ENCODE measurements at regions not wholly inside any gene's neighbourhood (a gene's known extent, or its start where the extent isn't known, plus 50 kb on each side); places are given as distances from the start of the nearest gene placed in this dataset.

DNA sequence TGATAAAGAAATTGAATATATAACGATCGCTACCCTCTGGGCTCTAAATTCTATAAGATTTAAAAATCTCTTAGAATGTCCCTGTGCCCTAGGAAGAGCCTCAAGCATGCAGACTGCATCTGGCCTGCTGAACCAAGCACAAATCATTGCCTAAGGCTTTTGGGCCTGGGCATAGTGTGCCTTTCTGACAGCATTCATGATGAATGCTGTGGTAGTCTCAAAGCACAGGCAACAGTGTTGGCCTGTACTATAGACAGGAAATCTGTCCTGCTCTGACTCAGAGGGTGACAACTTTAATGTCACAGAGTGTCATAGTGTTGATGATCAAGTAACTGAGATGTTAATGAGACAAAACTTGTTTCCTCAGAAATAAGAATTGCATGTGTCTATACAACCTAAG is 717.3 kb downstream of the STIM2 start:
- Histone ChIP-seq H2AFZ (ENCODE audit: low read length) (no peak overlapping the region), H3K27me3 (ENCODE audit: low read length) (no peaks in the 10 kb centered on the region), H3K4me3 (ENCODE audit: low read length) (no peak overlapping the region), H3K4me2 (ENCODE audit: low read depth, low read length, poor library complexity, severe bottlenecking) (no peak overlapping the region), H3K9me3 (ENCODE audit: low read length) (peaks cover 3% of the 10 kb centered on the region; the same call in 1 of the 2 replicates), H3K27ac (ENCODE audit: low read length) (no peak overlapping the region), H3K36me3 (ENCODE audit: insufficient read depth, low read length) (no peaks in the 10 kb centered on the region), H3K9me2 (replicated peaks; ENCODE audit: insufficient read depth, low read length) (no peaks in the 10 kb centered on the region), H4K20me1 (ENCODE audit: insufficient read depth, low read depth, low read length) (no peaks in the 10 kb centered on the region), H3K9ac (ENCODE audit: low read length) (no peak overlapping the region), H3K4me1 (ENCODE audit: low read length) (no peaks in the 10 kb centered on the region), H3K79me2 (ENCODE audit: low read length) (no peaks in the 10 kb centered on the region)
- no peak for DNase-seq

DNA sequence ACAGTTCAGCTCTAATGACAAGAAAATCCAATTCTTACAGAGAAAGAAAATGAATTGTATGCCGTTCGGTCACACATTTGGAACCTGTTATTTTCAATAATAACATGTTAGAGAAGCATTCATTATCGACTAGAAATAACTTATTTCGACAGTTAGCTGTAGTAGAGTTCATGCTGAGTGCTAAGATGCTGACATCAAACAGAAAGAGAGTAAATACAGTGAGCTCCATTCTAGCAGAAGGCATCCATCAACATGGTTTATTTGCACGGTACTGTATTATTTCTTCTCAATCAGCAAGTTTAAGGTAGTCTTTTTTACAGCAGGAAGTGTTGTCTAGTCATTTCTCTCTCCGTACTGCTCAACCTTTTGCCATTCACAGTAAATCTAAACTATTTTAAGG is 732.1 kb downstream of the STIM2 start:
- no peak for DNase-seq
- Histone ChIP-seq H3K4me3 (ENCODE audit: low read length) (no peak overlapping the region), H3K27ac (ENCODE audit: low read length) (no peak overlapping the region), H3K4me2 (ENCODE audit: low read depth, low read length, poor library complexity, severe bottlenecking) (no peak overlapping the region), H2AFZ (ENCODE audit: low read length) (no peak overlapping the region), H3K9ac (ENCODE audit: low read length) (no peak overlapping the region), H3K9me2 (replicated peaks; ENCODE audit: insufficient read depth, low read length) (no peaks in the 10 kb centered on the region; the same call in 1 of the 2 replicates), H3K27me3 (ENCODE audit: low read length) (no peaks in the 10 kb centered on the region), H3K9me3 (ENCODE audit: low read length) (no peaks in the 10 kb centered on the region), H3K36me3 (ENCODE audit: insufficient read depth, low read length) (no peaks in the 10 kb centered on the region), H4K20me1 (ENCODE audit: insufficient read depth, low read depth, low read length) (no peaks in the 10 kb centered on the region), H3K79me2 (ENCODE audit: low read length) (no peaks in the 10 kb centered on the region), H3K4me1 (ENCODE audit: low read length) (no peaks in the 10 kb centered on the region)

DNA sequence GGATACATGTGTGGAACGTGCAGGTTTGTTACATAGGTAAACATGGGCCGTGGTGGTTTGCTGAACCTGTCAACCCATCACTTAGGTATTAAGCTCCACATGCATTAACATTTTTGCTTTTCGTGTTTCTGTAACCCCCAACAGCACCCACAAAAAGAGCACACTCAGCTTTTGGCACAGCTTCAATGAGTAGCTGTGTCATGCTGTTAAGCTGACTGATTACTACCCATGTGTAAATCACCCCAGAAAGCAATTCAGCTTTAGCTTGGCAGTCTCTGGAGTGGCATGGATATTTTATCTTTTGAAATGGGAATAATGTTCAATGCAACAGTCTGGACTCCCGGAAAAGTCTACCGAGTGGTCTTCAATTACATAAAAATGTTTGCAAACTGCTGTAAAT is 734.3 kb downstream of the STIM2 start:
- Histone ChIP-seq H3K9ac (ENCODE audit: low read length) (no peak overlapping the region), H3K27ac (ENCODE audit: low read length) (no peak overlapping the region), H3K27me3 (ENCODE audit: low read length) (no peaks in the 10 kb centered on the region), H2AFZ (ENCODE audit: low read length) (no peak overlapping the region), H3K4me3 (ENCODE audit: low read length) (no peak overlapping the region), H3K9me2 (replicated peaks; ENCODE audit: insufficient read depth, low read length) (no peaks in the 10 kb centered on the region), H3K4me2 (ENCODE audit: low read depth, low read length, poor library complexity, severe bottlenecking) (no peak overlapping the region), H3K36me3 (ENCODE audit: insufficient read depth, low read length) (no peaks in the 10 kb centered on the region), H4K20me1 (ENCODE audit: insufficient read depth, low read depth, low read length) (no peaks in the 10 kb centered on the region), H3K4me1 (ENCODE audit: low read length) (no peaks in the 10 kb centered on the region), H3K9me3 (ENCODE audit: low read length) (no peaks in the 10 kb centered on the region), H3K79me2 (ENCODE audit: low read length) (no peaks in the 10 kb centered on the region)
- no peak for DNase-seq

DNA sequence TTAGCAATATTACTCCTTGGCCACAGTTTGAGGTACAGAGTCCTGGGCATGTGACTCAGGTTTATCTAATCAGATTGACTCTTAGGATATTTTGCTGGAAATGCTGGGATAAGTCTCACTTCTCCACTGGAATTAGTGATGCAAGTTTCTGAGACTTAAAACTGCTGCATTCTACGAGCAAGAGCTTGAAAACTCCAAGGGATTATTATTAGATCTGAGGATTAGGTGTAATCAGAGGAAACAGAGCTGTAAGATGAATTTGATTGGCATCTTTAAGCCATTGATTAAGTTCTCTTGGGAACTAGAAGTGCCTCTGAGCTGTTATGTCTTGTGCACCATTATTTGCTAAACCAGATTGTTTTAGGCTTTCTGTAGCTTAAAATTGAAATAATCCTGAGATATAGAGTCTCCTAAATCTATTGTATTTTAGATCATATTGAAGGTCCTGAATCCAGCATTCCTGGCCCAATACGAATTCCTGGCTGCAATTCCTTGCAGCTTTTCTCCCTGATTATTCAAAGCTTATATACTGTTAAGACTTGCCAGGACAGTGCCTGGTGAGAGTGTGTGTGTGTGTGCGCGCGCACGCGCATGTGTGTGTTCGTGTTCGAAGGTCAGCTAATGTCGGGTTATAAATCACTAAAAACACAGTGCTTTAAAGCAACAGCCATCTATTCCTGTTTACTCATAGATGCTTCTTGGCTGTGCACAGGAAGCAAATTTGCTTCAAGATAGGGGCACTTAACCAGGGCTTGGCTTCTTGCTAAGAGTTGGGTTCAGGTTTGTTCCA is 735.1 kb downstream of the STIM2 start:
- no peak overlapping the region for H3K4me3 ChIP-seq (ENCODE audit: low read length)
- H3K9me2 ChIP-seq (replicated peaks; ENCODE audit: insufficient read depth, low read length) = no peaks in the 10 kb centered on the region
- no peak overlapping the region for H2AFZ ChIP-seq (ENCODE audit: low read length)
- H3K79me2 ChIP-seq (ENCODE audit: low read length) = no peaks in the 10 kb centered on the region
- H3K27me3 ChIP-seq (ENCODE audit: low read length) = no peaks in the 10 kb centered on the region
- no peak for DNase-seq
- H3K9ac ChIP-seq (ENCODE audit: low read length) = no peak overlapping the region
- H3K4me1 ChIP-seq (ENCODE audit: low read length) = no peaks in the 10 kb centered on the region
- no peaks in the 10 kb centered on the region for H3K9me3 ChIP-seq (ENCODE audit: low read length)
- H3K36me3 ChIP-seq (ENCODE audit: insufficient read depth, low read length) = no peaks in the 10 kb centered on the region
- H4K20me1 ChIP-seq (ENCODE audit: insufficient read depth, low read depth, low read length) = no peaks in the 10 kb centered on the region
- no peak overlapping the region for H3K4me2 ChIP-seq (ENCODE audit: low read depth, low read length, poor library complexity, severe bottlenecking)
- no peak overlapping the region for H3K27ac ChIP-seq (ENCODE audit: low read length)

DNA sequence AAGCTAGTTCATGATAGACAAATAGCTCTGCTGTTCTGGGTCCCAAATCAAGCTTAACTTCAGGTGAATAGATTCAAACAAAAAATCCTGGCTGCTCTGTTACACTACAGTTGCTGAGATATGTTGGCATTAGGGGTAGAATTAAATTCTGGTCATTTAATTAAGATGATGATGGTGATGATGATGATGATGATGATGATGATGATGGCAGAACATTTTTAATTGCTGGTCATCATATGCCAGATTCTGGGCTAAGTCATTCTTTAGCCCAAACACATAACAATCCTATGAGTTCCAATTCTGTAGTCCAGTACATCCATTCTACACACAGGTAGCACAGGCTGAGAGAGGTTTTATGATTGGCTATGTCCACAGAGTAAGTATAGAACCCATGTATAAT is 741.5 kb downstream of the STIM2 start:
- H4K20me1 ChIP-seq (ENCODE audit: insufficient read depth, low read depth, low read length) = no peaks in the 10 kb centered on the region
- DNase-seq = no peak
- H3K4me1 ChIP-seq (ENCODE audit: low read length) = no peaks in the 10 kb centered on the region
- H2AFZ ChIP-seq (ENCODE audit: low read length) = no peak overlapping the region
- no peak overlapping the region for H3K4me2 ChIP-seq (ENCODE audit: low read depth, low read length, poor library complexity, severe bottlenecking)
- no peaks in the 10 kb centered on the region for H3K9me2 ChIP-seq (replicated peaks; ENCODE audit: insufficient read depth, low read length)
- no peaks in the 10 kb centered on the region for H3K36me3 ChIP-seq (ENCODE audit: insufficient read depth, low read length)
- no peaks in the 10 kb centered on the region for H3K79me2 ChIP-seq (ENCODE audit: low read length)
- no peaks in the 10 kb centered on the region for H3K27me3 ChIP-seq (ENCODE audit: low read length)
- H3K27ac ChIP-seq (ENCODE audit: low read length) = no peak overlapping the region
- no peak overlapping the region for H3K9ac ChIP-seq (ENCODE audit: low read length)
- no peak overlapping the region for H3K4me3 ChIP-seq (ENCODE audit: low read length)
- no peaks in the 10 kb centered on the region for H3K9me3 ChIP-seq (ENCODE audit: low read length)

DNA sequence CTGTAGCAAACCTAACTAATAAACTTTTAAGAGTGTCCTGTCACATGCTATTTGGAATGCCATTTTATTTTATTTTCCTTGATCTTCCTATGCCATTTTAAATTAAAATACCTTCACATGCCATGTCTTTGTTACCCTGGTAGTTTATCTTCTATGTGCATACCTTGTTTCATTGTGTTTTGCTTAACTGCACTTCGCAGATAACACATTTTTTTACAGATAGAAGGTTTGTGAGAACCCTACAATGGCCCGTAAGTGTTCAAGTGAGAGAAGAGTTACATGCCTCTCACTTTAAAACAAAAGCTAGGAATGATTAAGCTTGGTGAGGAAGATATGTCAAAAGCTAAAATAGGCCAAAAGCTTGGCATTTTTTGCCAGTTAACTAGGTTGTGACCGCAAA is 744.1 kb downstream of the STIM2 start:
- Histone ChIP-seq H3K36me3 (ENCODE audit: insufficient read depth, low read length) (no peaks in the 10 kb centered on the region), H3K27me3 (ENCODE audit: low read length) (no peaks in the 10 kb centered on the region)
- DNase-seq = no peak

DNA sequence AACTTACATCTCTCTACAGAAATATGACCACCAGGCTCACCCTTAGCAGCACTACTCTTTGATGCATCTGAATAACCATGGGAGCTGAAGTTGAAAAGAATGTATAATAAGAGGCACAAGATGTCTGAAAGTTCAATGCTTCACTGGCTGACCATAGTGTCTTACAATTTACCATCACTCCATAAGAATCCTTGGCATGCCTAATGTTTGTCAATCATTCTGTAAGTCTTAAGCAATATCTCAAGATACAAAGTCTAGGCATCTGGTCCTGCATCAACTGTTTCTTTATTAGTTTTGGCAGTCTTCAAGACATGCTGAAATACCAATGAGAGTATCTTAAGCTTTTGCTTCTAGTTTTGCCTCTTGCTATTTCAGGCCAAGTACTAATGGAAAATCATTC is 755.5 kb downstream of the STIM2 start:
- DNase-seq = no peak
- H3K4me2 ChIP-seq (ENCODE audit: low read depth, low read length, poor library complexity, severe bottlenecking) = no peak overlapping the region
- H3K27me3 ChIP-seq (ENCODE audit: low read length) = no peaks in the 10 kb centered on the region

More for the DNA sequence above, 744.1 kb downstream of the STIM2 start:
- Histone ChIP-seq H3K9ac (ENCODE audit: low read length) (no peak overlapping the region), H3K4me1 (ENCODE audit: low read length) (no peaks in the 10 kb centered on the region), H4K20me1 (ENCODE audit: insufficient read depth, low read depth, low read length) (no peaks in the 10 kb centered on the region), H3K4me3 (ENCODE audit: low read length) (no peak overlapping the region), H3K79me2 (ENCODE audit: low read length) (no peaks in the 10 kb centered on the region), H2AFZ (ENCODE audit: low read length) (no peak overlapping the region), H3K27ac (ENCODE audit: low read length) (no peak overlapping the region), H3K9me2 (replicated peaks; ENCODE audit: insufficient read depth, low read length) (0 out of 2 replicates have a peak, but pooled peaks cover 4% of the 10 kb centered on the region), H3K9me3 (ENCODE audit: low read length) (no peaks in the 10 kb centered on the region), H3K4me2 (ENCODE audit: low read depth, low read length, poor library complexity, severe bottlenecking) (no peak overlapping the region)

DNA sequence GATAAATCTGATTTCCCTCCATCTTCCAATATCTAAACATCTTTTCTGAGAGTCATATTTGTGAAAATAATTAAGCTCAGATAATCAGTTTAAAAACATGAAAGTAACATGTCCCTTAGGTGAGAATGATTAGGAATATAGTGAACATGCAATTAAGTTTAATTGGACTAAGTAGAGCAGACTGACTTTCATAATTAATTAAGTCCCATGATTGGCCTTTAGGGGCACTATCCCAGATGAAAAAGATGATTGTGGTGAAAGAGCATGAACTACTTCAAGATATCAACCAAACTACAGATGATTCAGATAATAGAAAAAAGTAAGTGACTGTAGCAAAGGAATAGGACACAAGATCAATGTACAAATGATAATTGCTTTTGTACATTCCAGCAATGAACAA is 758.8 kb downstream of the STIM2 start:
- Histone ChIP-seq H4K20me1 (ENCODE audit: insufficient read depth, low read depth, low read length) (no peaks in the 10 kb centered on the region), H3K79me2 (ENCODE audit: low read length) (no peaks in the 10 kb centered on the region), H3K4me1 (ENCODE audit: low read length) (no peaks in the 10 kb centered on the region), H3K27me3 (ENCODE audit: low read length) (no peaks in the 10 kb centered on the region), H3K27ac (ENCODE audit: low read length) (no peak overlapping the region), H3K9me2 (replicated peaks; ENCODE audit: insufficient read depth, low read length) (0 out of 2 replicates have a peak, but pooled peaks cover 3% of the 10 kb centered on the region), H3K9me3 (ENCODE audit: low read length) (no peaks in the 10 kb centered on the region; the same call in 1 of the 2 replicates), H3K36me3 (ENCODE audit: insufficient read depth, low read length) (no peaks in the 10 kb centered on the region), H3K4me2 (ENCODE audit: low read depth, low read length, poor library complexity, severe bottlenecking) (no peak overlapping the region), H3K9ac (ENCODE audit: low read length) (no peak overlapping the region), H3K4me3 (ENCODE audit: low read length) (no peak overlapping the region), H2AFZ (ENCODE audit: low read length) (no peak overlapping the region)
- DNase-seq = no peak

More for the DNA sequence above, 755.5 kb downstream of the STIM2 start:
- Histone ChIP-seq H3K9me3 (ENCODE audit: low read length) (no peaks in the 10 kb centered on the region), H2AFZ (ENCODE audit: low read length) (no peak overlapping the region), H3K36me3 (ENCODE audit: insufficient read depth, low read length) (no peaks in the 10 kb centered on the region), H4K20me1 (ENCODE audit: insufficient read depth, low read depth, low read length) (no peaks in the 10 kb centered on the region), H3K27ac (ENCODE audit: low read length) (no peak overlapping the region), H3K9ac (ENCODE audit: low read length) (no peak overlapping the region), H3K4me3 (ENCODE audit: low read length) (no peak overlapping the region), H3K79me2 (ENCODE audit: low read length) (no peaks in the 10 kb centered on the region), H3K9me2 (replicated peaks; ENCODE audit: insufficient read depth, low read length) (0 out of 2 replicates have a peak, but pooled peaks cover 3% of the 10 kb centered on the region), H3K4me1 (ENCODE audit: low read length) (no peaks in the 10 kb centered on the region)

Data from Karpas-422 (cell line).